ENCODE measurements at regions not wholly inside any gene's neighbourhood (a gene's known extent, or its start where the extent isn't known, plus 50 kb on each side); places are given as distances from the start of the nearest gene placed in this dataset.

GRCh38 chr3:159232966-159233365 lies 431.1 kb downstream of the MFSD1 start (continued):
- no peak for TF ChIP-seq NR4A1 (CRISPR knock-in tag; IDR thresholded peaks at IDR 0.05)
- TF ChIP-seq NR4A1 (tag; IDR thresholded peaks at IDR 0.05) = no peak
- TF ChIP-seq ZNF780A (CRISPR knock-in tag; IDR thresholded peaks at IDR 0.05) = no peak
- TF ChIP-seq E2F8 (IDR thresholded peaks at IDR 0.05; ENCODE audit: low read depth, partially characterized antibody) = no peak
- TF ChIP-seq LEF1 (IDR thresholded peaks at IDR 0.05) = no peak
- TF ChIP-seq YY1 (IDR thresholded peaks at IDR 0.05; ENCODE audit: borderline replicate concordance in 1 of 3, control insufficient read depth in 1 of 3, extremely low read depth in 1 of 3, insufficient read depth in 3 of 3, insufficient read length in 1 of 3, insufficient replicate concordance in 2 of 3, low read depth in 1 of 3, low read length in 2 of 3) = no peak

- BruUV-seq (replicated peaks) = no TSS peak
- FAIRE-seq (no peak), DNase-seq (ENCODE audit: extremely low read depth in 1 of 4, low spot score in 3 of 4) (no peak), ATAC-seq (no peak)
- TF ChIP-seq, protein P1, sequence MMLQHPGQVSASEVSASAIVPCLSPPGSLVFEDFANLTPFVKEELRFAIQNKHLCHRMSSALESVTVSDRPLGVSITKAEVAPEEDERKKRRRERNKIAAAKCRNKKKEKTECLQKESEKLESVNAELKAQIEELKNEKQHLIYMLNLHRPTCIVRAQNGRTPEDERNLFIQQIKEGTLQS (IDR thresholded peaks at IDR 0.05) = no peak
- TF ChIP-seq, protein P1 (CRISPR knock-in tag; conservative IDR thresholded peaks at IDR 0.05) = no peak
- TF ChIP-seq ZNF75A (CRISPR knock-in tag; IDR thresholded peaks at IDR 0.05) = no peak
- TF ChIP-seq E2F6 (IDR thresholded peaks at IDR 0.05; ENCODE audit: borderline replicate concordance in 1 of 2, extremely low read depth in 1 of 2, insufficient read depth in 1 of 2, insufficient read length in 1 of 2, low read depth in 1 of 2, low read length in 1 of 2, poor library complexity in 1 of 2, severe bottlenecking in 1 of 2) = no peak
- TF ChIP-seq MCM7 (IDR thresholded peaks at IDR 0.05) = no peak
- no peak overlapping the region for H3K4me3 ChIP-seq
- intact Hi-C loops (cut with micrococcal nuclease) (no loop called here), in situ Hi-C loops (cut with MboI) (no loop called here)
- H3K79me2 ChIP-seq (ENCODE audit: control insufficient read depth, insufficient read depth, low read length) = no peaks in the 10 kb centered on the region
- H3K36me3 ChIP-seq (ENCODE audit: control insufficient read depth, insufficient read depth, low read length) = no peaks in the 10 kb centered on the region
- H3K4me1 ChIP-seq (replicated peaks in 1 of 2; ENCODE audit: control insufficient read depth in 2 of 2, insufficient read depth in 2 of 2, low read length in 2 of 2) = no peaks in the 10 kb centered on the region
- H3K27me3 ChIP-seq (ENCODE audit: control insufficient read depth in 2 of 2, insufficient read depth in 2 of 2, low read length in 2 of 2) = no peaks in the 10 kb centered on the region
- H3K9me3 ChIP-seq (replicated peaks; ENCODE audit: control insufficient read depth, insufficient read depth, low read depth, low read length) = no peaks in the 10 kb centered on the region
- ChIA-PET CTCF (ENCODE audit: low intra/inter-chr PET ratio) (no interaction called here), POLR2A (no interaction called here)
- no peaks in the 10 kb centered on the region for H3K9me1 ChIP-seq (ENCODE audit: control insufficient read depth, insufficient read depth, low read length)
- no peak overlapping the region for H3K27ac ChIP-seq (ENCODE audit: extremely low read depth, low read depth, low read length)
- no peaks in the 10 kb centered on the region for H4K20me1 ChIP-seq (replicated peaks; ENCODE audit: control insufficient read depth, insufficient read depth, low read length)
- WGBS (ENCODE audit: insufficient coverage, low coverage, missing lambda C conversion rate) = 4% methylated on average over 2 of the region's 2 CpGs
- H2AFZ ChIP-seq (ENCODE audit: low read depth, low read length) = no peak overlapping the region
- no peak overlapping the region for H3K9ac ChIP-seq (ENCODE audit: insufficient read depth in 1 of 2, low read depth in 2 of 2, low read length in 2 of 2)
- H3K4me2 ChIP-seq (ENCODE audit: insufficient read depth, low read length) = no peak overlapping the region
Measured at GRCh38 chr3:159233734-159234133, 431.9 kb downstream of the MFSD1 start.
